Right ventricle myocardium superior (tissue), 1 donor: ENCODE measurements at regions not wholly inside any gene's neighbourhood (a gene's known extent, or its start where the extent isn't known, plus 50 kb on each side); places are given as distances from the start of the nearest gene placed in this dataset.
"Not testable (repeated sequence)": the region's sequence is repeated elsewhere in the genome, so short reads cannot be mapped to it uniquely, and the experiment has no call there.

ENCODE experiments used
- ATAC-seq: fragments of 200-7000 bp; cut with Tn5 transposase; one replicate; pipeline ENCODE4 v1.9.1; 2020; ENCODE audit warnings: mild to moderate bottlenecking; ENCODE audit not compliant: poor library complexity
- DNase-seq: peaks from one replicate; pipeline ENCODE4 v3.0.0-alpha.2; 2020
- intact Hi-C: fragments of 100-400 bp; cut with DNase I; formaldehyde crosslinking; loops from one replicate; pipeline ENCODE4 v1.11.2; 2022
- donor health status: DM: no; HTN: yes; CAD: no; lungs with severe emphysema.

DNA sequence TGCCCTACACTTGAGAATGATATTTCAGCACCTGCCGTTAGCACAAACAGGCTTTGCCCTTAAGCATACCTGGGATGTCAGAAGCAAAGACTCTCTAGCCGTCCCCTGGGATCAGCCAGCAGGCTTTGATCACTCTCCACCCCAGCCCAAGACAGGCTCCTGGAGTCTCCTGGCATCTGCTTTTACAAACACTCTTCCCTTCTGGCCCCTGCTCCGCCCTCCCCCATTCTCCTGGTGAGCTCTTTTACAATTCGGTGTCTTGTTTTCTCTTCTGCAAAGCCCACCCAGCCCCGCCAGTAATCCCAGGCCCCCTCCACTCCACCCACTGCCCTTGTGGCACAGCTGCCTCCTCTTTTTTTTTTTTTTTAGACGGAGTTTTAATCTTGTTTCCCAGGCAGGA lies 50.4 kb downstream of the KATNIP start:
- intact Hi-C loops: no loop called here
- no peak for ATAC-seq
- DNase-seq: no peak

GRCh38 chr16:27602103-27602502 lies 52.2 kb downstream of the KATNIP start:
- intact Hi-C loops: no loop called here
- no peak for ATAC-seq

DNA sequence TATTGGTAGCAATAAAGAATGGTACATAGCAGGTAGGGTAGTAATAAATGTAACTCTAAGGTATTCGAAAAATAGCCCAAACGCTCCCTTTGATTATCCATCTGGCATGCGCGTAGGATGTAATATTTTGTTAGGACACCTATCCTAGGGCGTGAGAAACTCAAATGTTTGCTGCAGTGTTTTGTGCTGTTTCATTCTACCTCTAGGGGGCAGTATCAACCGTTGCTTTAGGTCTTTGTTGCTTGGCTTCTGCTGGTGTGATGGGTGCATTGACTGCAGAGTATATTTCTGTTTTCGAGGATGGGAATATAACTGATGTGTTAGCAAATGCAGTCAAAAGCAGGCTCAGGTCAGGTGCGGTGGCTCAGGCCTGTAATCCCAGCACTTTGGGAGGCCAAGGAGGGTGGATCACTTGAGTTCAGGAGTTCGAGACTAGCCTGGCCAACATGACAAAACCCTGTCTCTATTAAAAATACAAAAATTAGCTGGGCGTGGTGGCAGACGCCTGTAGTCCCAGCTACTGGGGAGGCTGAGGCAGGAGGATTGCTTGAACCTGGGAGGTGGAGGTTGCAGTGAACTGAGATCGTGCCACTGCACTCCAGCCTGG lies 55.7 kb downstream of the KATNIP start:
- DNase-seq, intact Hi-C loops: not testable (repeated sequence)
- ATAC-seq: peak; percentile 68

More at GRCh38 chr16:27602103-27602502, 52.2 kb downstream of the KATNIP start:
- DNase-seq: no peak

- DNase-seq: no peak
- intact Hi-C loops: no loop called here
Measured at GRCh38 chr16:27611340-27611739, 61.4 kb downstream of the KATNIP start.

DNA sequence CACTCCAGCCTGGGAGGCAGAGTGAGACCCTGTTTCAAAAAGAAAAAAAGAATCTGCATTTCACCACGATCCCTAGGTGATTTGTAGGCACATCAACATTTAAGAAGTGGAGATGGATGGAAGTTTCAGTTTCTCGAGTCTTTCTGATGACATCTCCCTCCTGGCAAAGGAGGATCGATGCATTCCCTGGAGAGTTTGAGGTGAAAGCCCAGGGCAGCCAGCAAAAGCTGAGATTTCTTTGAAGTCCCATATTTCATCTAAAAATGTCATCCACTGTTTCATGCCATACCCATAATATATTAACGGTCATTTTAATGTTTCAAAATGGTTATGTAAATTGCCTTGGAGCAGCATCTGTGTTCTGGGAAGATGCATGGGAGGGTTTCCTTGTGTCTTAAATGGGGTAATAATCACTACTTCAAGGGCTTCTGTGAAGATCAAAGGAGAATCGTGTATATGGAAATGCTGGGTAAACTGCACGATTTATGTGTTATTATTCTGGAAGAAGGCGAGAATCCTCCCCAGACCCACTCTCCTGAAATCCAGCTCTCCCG lies 63.4 kb downstream of the KATNIP start:
- DNase-seq (no peak), ATAC-seq (no peak)
- intact Hi-C loops: no loop called here

More at GRCh38 chr16:27611340-27611739, 61.4 kb downstream of the KATNIP start:
- no peak for ATAC-seq

DNA sequence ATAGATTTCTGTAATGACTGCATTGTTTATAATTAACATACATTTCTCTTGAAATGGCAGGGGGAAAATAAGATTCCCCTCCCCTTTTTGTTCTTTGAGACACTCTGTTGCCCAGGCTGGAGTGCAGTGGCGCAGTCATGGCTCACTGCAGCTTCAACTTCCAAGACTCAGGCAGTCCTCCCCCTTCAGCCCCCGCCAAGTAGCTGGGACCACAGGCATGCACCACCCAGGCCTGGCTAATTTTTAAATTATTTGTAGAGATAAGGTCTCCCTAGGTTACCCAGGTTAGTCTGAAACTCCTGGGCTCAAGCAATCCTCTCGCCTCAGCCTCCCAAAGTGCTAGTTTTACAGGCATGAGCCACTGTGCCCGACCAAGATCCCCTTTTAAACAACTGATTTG lies 67.7 kb downstream of the KATNIP start:
- intact Hi-C loops: no loop called here
- DNase-seq (no peak), ATAC-seq (no peak)

DNA sequence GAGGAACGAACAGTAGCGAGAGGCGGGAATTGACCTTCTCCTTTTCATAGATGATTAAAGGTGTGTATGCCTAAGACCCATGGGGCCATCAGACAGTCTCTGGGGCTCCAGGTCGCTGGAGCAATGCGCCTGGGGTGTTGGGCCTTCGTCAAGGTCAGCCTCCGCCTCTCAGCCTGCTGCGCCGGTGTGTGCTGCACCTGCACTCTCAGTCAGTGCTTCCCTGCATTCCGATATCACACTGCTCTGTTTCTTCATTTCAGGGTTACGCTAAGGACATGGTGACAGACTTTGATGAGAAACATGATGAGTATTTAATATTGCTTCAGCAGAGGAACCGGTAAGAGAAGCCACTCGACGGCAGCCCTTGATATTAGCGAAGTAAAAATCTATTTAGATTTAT lies 68.2 kb downstream of the KATNIP start:
- DNase-seq (no peak), ATAC-seq (peak; percentile 28)
- intact Hi-C loops: no loop called here

DNA sequence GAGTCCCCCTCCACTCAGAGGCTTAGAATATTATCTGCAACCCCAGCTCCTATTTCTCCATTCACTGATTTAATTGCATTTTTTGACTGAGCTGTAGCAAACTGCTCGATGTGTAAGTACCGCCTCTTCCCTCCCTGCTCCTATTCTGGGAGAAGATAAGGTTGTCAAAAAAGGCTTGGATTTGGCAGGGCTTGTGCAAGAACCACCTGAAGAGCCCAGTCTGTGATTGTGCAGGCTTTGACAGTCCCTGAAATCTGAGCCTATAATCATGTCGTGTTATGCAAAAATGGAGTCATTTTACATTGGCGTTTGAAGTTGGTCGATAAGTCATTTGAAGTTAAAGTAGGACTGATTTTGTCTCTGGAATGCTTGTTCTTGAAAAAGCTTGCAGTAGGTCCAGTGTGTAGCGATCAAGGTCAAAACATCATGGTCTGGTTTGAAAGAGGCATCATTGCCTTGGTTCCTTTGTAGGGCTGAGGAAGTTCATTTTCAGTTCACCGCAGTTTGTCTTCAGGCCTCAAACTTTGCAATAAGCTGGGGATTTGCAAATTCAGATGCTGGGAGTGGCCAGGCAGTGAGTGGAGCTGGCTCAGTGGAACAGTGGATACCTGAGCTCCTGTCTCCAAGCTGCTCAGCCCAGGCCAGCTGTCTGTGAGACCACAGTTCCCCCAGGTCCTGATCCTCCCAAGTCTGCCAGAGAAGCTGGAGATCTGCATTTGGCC lies 68.8 kb downstream of the KATNIP start:
- ATAC-seq: peak; percentile 89
- DNase-seq: no peak
- intact Hi-C loops: no loop called here

GRCh38 chr16:27620541-27620940 lies 70.6 kb downstream of the KATNIP start:
- intact Hi-C loops: no loop called here
- DNase-seq: no peak

DNA sequence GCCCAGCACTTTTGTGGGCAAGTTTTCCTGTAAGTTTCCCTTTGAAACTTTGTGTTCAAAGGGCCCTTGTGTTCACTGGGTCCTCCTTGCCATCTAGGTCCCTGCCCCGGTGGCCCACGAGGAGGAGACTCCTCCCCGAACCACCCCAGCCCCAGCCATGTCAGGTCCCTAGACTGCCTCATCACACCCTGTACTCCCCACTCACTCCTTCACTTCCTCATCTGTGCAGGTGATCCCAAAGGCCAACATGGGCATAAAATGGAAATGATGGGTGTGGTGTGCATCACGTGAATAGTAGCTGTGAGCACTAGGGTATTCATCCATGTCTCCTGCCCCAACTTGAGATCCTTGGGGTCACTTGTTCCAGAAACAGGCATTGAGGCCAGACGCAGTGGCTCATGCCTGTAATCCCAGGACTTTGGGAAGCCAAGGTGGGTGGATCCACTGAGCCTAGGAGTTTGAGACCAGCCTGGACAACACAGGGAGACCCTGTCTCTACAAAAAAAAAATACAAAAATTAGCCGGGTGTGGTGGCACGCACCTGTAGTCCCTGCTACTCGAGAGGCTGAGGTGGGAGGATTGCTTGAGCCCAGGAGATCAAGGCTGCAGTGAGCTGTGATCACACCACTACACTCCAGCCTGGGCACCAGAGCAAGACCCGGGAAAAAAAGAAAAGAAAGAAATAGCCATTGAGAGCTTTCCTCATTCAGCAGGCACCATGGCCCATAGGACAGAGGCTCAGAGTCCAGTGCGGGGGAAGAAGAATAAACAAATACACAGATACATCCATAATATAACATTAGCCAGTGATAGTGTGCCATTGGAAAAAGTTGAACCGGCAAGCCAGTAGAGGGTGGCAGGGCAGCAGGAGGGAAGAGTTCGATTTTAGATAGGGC lies 74.5 kb downstream of the KATNIP start:
- intact Hi-C loops: no loop called here
- ATAC-seq: no peak
- no peak for DNase-seq

More at GRCh38 chr16:27620541-27620940, 70.6 kb downstream of the KATNIP start:
- no peak for ATAC-seq

DNA sequence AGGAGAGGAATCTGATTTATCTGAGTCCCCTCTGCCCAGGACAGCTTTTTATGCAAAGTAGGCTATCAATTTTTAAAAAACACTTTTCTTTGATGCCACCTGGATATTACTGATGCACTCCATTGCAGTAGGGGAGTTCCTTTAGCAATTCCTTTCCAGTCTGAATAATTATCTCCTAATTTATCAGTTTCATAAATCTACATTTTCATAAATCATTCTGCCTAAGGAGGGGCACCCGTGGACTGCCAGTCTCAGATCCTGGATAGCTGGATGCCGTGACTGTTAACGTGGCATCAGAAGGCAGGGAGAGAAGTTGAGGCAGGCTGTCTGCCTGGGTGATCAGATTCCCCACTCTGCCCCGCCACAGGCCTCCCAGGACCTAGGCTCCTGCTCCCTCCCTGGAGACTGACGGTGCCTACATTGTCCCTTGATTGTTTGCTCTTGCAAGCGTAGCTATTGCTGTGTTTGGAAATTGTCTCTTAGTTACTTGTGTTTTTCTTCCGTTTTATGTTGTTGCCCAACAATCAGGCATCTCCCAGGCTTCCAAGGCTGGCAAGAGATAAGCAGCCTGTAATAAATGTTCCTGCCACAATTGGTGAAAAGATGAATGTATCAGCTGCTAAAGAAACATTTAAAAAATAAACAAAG lies 75.2 kb downstream of the KATNIP start:
- intact Hi-C loops: no loop called here
- DNase-seq (no peak), ATAC-seq (peak; percentile 79)

GRCh38 chr16:27627136-27627535 lies 77.2 kb downstream of the KATNIP start:
- DNase-seq: no peak
- intact Hi-C loops: no loop called here
- ATAC-seq: no peak

- DNase-seq: no peak
- intact Hi-C loops: no loop called here
- ATAC-seq: no peak
Measured at GRCh38 chr16:27628241-27628942, 78.4 kb downstream of the KATNIP start.

DNA sequence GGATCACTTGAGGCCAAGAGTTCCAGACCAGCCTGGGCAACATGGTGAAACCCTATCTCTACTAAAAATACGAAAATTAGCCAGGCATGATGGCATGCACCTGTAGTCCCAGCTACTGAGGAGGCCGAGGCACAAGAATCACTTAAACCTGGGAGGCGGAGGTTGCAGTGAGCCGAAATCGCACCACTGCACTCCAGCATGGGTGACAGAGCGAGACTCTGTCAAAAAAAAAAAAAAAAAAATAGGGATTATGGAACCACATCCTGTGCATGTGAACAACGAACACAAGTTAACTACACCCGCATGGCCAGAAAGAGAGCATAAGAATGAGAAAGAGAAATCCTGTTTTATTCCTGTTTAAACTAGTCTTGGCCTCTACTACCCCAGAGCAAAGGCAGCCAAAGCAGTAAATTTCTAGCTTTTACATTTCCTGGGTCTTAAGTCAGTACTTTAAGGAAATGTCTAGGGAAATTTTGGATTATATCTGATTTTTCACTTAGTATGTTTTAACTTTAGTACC lies 79.1 kb downstream of the KATNIP start:
- DNase-seq, ATAC-seq, intact Hi-C loops: not testable (repeated sequence)

DNA sequence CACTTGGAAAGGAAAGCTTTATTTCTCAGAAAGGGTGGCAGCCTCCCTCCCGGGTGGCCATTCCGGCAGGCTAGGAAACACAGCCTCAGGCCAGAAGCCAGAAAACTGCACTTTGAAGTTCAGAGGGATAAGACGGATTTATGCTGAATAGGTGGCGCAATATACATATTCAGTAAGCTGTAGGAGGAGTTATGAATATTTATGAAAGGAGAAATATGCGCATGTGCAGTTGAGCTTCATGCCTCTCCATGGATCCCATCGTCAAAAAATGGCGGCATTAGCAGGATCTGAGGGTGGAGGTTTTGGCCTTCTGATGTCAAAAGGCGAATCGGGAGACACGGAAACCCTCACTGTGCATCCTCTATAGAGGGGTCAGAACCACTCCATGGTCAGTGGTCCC lies 82.3 kb downstream of the KATNIP start:
- ATAC-seq (no peak), DNase-seq (no peak)
- intact Hi-C loops: loop anchor here (10.0 kb wide), 1 partner anchor 233 kb away; no protein-coding TSS in a partner anchor

GRCh38 chr16:27633221-27633620 lies 83.3 kb downstream of the KATNIP start:
- ATAC-seq: no peak
- intact Hi-C loops: loop anchor here (10.0 kb wide), 1 partner anchor 232 kb away; no protein-coding TSS in a partner anchor

GRCh38 chr16:27633721-27634120 lies 83.8 kb downstream of the KATNIP start:
- ATAC-seq (no peak), DNase-seq (no peak)
- intact Hi-C loops: loop anchor here (10.0 kb wide), 1 partner anchor 231 kb away; no protein-coding TSS in a partner anchor

More at GRCh38 chr16:27633221-27633620, 83.3 kb downstream of the KATNIP start:
- no peak for DNase-seq

GRCh38 chr16:27634779-27635178 lies 84.8 kb downstream of the KATNIP start:
- intact Hi-C loops: loop anchor here (10.0 kb wide), 1 partner anchor 230 kb away; no protein-coding TSS in a partner anchor
- no peak for DNase-seq
- no peak for ATAC-seq
